ENCODE measurements at regions not wholly inside any gene's neighbourhood (a gene's known extent, or its start where the extent isn't known, plus 50 kb on each side); places are given as distances from the start of the nearest gene placed in this dataset.

DNA sequence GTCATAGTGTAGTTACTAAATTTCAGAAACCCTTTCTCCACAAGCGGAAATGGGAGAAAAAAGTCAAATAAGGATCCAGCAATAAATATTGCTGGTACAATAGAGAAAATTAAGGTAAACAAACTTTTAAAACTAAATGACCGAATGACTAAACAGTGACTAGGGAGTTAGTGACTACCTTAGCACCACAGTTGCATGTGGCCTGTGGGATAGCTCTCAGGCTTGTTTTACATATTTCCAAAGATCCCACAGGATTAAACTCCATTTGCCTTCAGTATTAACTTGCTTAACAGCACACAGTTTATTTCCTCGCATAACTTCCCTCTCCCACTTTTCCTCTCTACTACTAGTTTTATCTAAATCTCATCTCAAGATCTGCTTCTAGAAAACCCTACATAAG, 824.3 kb upstream of the KLHL1 start:
- Histone ChIP-seq H3K4me3 (ENCODE audit: low read depth, low read length) (no peak overlapping the region), H3K9me3 (ENCODE audit: control insufficient read depth, insufficient read depth, low read length) (no peaks in the 10 kb centered on the region), H3K27me3 (ENCODE audit: control insufficient read depth, insufficient read depth, low read length) (no peaks in the 10 kb centered on the region), H3K27ac (ENCODE audit: low read depth, low read length) (no peak overlapping the region)
- no peak for DNase-seq (ENCODE audit: low read depth, low spot score)
- ChIA-PET POLR2A (no interaction called here), CTCF (no interaction called here)
- TF ChIP-seq CTCF (IDR thresholded peaks at IDR 0.05; ENCODE audit: low read depth, low read length), result no peak

DNA sequence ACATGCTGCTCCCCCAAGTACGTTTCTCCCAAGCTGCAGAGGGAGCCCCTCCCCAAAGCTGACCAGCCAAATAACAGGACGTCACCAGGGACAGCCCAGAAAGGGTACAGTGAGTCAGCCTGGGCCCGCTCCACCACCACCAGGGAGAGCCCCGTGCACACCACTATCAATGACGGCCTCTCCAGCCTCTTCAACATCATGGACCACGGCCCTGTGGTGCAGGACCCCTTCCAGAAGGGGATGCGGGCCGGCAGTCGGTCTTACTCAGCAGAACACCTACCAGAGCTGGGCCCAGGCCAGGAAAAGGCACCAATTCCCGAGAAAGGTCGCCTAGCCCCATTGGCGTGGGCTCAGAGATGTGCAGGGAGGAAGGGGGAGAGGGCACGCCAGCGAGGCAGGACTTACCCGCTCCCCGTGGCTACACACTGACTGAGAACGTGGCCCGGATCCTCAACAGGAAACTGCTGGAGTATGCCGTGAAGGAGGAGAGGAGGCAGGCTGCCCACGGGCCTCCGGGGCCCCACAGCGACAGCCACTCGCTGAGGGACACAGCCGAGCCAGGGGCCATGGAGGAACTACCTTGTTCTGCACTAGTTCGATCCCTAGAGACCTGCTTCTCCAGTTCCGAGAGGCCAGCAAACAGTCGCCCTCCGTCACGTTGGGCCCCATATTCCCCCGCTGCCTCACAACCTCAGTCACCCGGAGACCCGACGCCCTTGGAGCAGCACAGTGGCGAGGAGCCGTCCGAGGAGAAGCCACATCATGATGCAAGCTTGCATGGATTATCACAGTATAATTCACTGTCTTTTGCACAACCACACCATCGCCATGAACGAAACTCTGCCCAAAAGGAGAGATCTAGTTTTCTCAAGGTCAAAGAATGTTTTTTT, 815.9 kb upstream of the KLHL1 start:
- H3K27me3 ChIP-seq (ENCODE audit: control insufficient read depth, insufficient read depth, low read length), result no peaks in the 10 kb centered on the region
- DNase-seq (ENCODE audit: low read depth, low spot score), result no peak
- H3K4me3 ChIP-seq (ENCODE audit: low read depth, low read length), result no peak overlapping the region
- no peak for TF ChIP-seq CTCF (IDR thresholded peaks at IDR 0.05; ENCODE audit: low read depth, low read length)
- H3K27ac ChIP-seq (ENCODE audit: low read depth, low read length), result no peak overlapping the region
- ChIA-PET CTCF (interaction anchor here (1.0 kb wide), 1 partner anchor 37 kb away, joined by 3 read pairs; no protein-coding TSS in a partner anchor), POLR2A (no interaction called here)
- peaks cover 11% of the 10 kb centered on the region for H3K9me3 ChIP-seq (ENCODE audit: control insufficient read depth, insufficient read depth, low read length)

DNA sequence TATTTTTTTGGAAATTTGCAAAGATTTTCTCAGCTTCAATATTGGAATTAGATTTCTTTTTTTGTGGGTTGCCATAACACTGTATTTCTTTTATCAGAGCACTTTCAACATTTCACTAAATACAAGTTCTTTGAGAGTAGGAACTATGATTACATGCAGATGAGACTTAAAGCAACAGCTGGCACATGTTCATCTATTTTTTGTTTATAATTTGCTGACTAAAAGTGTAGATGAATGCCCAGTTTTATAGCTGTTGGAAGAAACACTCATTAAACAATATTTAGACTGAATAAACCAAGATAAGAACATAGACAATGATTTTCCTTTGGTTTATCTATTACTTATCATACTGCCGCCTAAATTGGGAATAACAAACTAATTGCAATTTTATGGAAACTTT, 803.0 kb upstream of the KLHL1 start:
- H3K4me3 ChIP-seq (ENCODE audit: low read depth, low read length), result no peak overlapping the region
- H3K27ac ChIP-seq (ENCODE audit: low read depth, low read length), result no peak overlapping the region
- no peaks in the 10 kb centered on the region for H3K27me3 ChIP-seq (ENCODE audit: control insufficient read depth, insufficient read depth, low read length)
- POLR2A ChIA-PET, result no interaction called here
- no peak for DNase-seq (ENCODE audit: low read depth, low spot score)
- no peak for TF ChIP-seq CTCF (IDR thresholded peaks at IDR 0.05; ENCODE audit: low read depth, low read length)
- H3K9me3 ChIP-seq (ENCODE audit: control insufficient read depth, insufficient read depth, low read length), result no peaks in the 10 kb centered on the region
- CTCF ChIA-PET, result no interaction called here

DNA sequence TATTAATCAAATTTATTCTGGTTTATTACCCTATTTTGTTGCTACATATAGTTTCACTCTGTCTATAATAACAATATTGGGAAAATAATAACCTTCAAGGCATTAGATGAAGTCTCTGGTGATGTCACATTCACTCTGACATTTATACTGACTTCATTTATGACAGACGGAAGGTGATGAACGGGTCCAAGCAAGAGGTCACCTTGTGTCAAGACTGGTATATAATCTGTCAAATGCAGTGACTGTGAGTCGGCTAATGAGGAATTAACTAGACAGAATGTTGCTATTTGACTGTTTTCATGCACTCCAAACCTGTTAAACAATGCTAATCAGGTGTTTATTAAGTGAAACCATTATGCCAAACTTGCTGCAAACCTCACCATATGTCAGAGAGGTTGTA, 800.5 kb upstream of the KLHL1 start:
- Histone ChIP-seq H3K27me3 (ENCODE audit: control insufficient read depth, insufficient read depth, low read length) (no peaks in the 10 kb centered on the region), H3K27ac (ENCODE audit: low read depth, low read length) (no peak overlapping the region), H3K9me3 (ENCODE audit: control insufficient read depth, insufficient read depth, low read length) (no peaks in the 10 kb centered on the region), H3K4me3 (ENCODE audit: low read depth, low read length) (no peak overlapping the region)
- ChIA-PET CTCF (no interaction called here), POLR2A (no interaction called here)
- no peak for DNase-seq (ENCODE audit: low read depth, low spot score)
- no peak for TF ChIP-seq CTCF (IDR thresholded peaks at IDR 0.05; ENCODE audit: low read depth, low read length)

GRCh38 chr13:70905035-70905434, 796.8 kb upstream of the KLHL1 start:
- no peak for DNase-seq (ENCODE audit: low read depth, low spot score)
- Histone ChIP-seq H3K27ac (ENCODE audit: low read depth, low read length) (no peak overlapping the region), H3K27me3 (ENCODE audit: control insufficient read depth, insufficient read depth, low read length) (no peaks in the 10 kb centered on the region), H3K4me3 (ENCODE audit: low read depth, low read length) (no peak overlapping the region), H3K9me3 (ENCODE audit: control insufficient read depth, insufficient read depth, low read length) (no peaks in the 10 kb centered on the region)
- no peak for TF ChIP-seq CTCF (IDR thresholded peaks at IDR 0.05; ENCODE audit: low read depth, low read length)
- ChIA-PET CTCF (no interaction called here), POLR2A (no interaction called here)
